Activated naive CD4-positive, alpha-beta T cell treated with anti-CD3 and anti-CD28 coated beads, Interleukin-2, amount 50 U/mL, for 24 hours (primary cell): ENCODE measurements at regions not wholly inside any gene's neighbourhood (a gene's known extent, or its start where the extent isn't known, plus 50 kb on each side); places are given as distances from the start of the nearest gene placed in this dataset.

Source experiments
- H3K27ac Mint-ChIP-seq: one replicate; pipeline ENCODE4 v1.8.0; 2021; ENCODE audit warnings: mild to moderate bottlenecking, mixed read lengths
- H3K27me3 Mint-ChIP-seq: one replicate; pipeline ENCODE4 v1.8.0; 2021; ENCODE audit warnings: mixed read lengths
- H3K36me3 Mint-ChIP-seq: one replicate; pipeline ENCODE4 v1.8.0; 2021; ENCODE audit warnings: mixed read lengths
- H3K4me1 Mint-ChIP-seq: one replicate; pipeline ENCODE4 v1.8.0; 2021; ENCODE audit warnings: mixed read lengths
- H3K4me3 Mint-ChIP-seq: one replicate; pipeline ENCODE4 v1.8.0; 2021; ENCODE audit warnings: mild to moderate bottlenecking, mixed read lengths
- H3K9me3 Mint-ChIP-seq: one replicate; pipeline ENCODE4 v1.8.0; 2021; ENCODE audit warnings: mixed read lengths

GRCh38 chr15:36332896-36333295 is 246.5 kb upstream of the CDIN1 start:
- H3K9me3 Mint-ChIP-seq: peaks cover 2% of the 10 kb centered on the region
- H3K36me3 Mint-ChIP-seq: no peaks in the 10 kb centered on the region
- no peak overlapping the region for H3K4me3 Mint-ChIP-seq
- peaks cover 3% of the 10 kb centered on the region for H3K27me3 Mint-ChIP-seq
- H3K27ac Mint-ChIP-seq: no peak overlapping the region
- no peaks in the 10 kb centered on the region for H3K4me1 Mint-ChIP-seq

- Mint-ChIP-seq H3K27ac (no peak overlapping the region), H3K36me3 (no peaks in the 10 kb centered on the region), H3K27me3 (peaks cover 3% of the 10 kb centered on the region), H3K9me3 (no peaks in the 10 kb centered on the region), H3K4me3 (no peak overlapping the region), H3K4me1 (no peaks in the 10 kb centered on the region)
These were observed 245.4 kb upstream of the CDIN1 start for GRCh38 chr15:36334059-36334458.

GRCh38 chr15:36335224-36335623 is 244.2 kb upstream of the CDIN1 start:
- Mint-ChIP-seq H3K27ac (no peak overlapping the region), H3K9me3 (no peaks in the 10 kb centered on the region), H3K4me3 (no peak overlapping the region), H3K27me3 (peaks cover 3% of the 10 kb centered on the region), H3K4me1 (no peaks in the 10 kb centered on the region), H3K36me3 (no peaks in the 10 kb centered on the region)

DNA sequence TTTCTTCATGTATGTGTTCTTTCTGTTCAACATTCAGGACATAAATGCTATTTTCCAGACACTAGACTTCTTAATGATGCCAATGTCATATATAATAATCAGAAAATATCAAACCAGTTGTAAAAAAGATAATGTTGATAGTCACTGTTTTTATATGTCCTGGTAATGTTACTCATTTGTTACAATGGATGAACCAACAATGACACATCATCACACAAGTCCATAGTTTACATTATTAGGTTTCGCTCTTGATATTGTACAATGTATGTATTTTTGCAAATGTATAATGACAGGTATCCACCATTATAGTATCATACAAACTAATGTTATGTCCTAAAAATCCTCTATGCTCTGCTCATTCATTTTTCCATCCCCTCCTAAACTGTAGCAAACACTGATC is 243.8 kb upstream of the CDIN1 start:
- no peak overlapping the region for H3K27ac Mint-ChIP-seq
- H3K36me3 Mint-ChIP-seq: no peaks in the 10 kb centered on the region
- no peaks in the 10 kb centered on the region for H3K9me3 Mint-ChIP-seq
- H3K27me3 Mint-ChIP-seq: peaks cover 3% of the 10 kb centered on the region
- H3K4me1 Mint-ChIP-seq: no peaks in the 10 kb centered on the region
- H3K4me3 Mint-ChIP-seq: no peak overlapping the region

DNA sequence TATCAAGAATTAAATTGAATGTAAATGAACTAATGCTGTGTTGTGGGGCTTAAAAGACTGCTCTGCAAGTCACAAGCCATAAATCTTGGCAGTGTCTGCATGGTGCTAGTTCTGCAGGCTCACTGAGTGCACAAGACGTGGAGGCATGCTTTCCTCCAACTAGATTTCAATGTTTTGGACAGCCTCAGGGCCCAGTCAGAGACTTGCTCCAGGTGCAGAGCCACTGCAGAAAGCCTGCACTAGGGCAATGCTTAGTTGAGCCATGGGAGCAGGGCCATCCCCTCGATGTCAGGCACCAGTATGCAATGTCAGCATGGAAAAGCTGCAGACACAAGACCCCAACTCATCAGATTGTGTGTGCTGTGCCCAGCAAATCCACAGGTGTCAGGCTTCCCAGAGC is 234.5 kb upstream of the CDIN1 start:
- H3K4me3 Mint-ChIP-seq: no peak overlapping the region
- peaks cover 2% of the 10 kb centered on the region for H3K27me3 Mint-ChIP-seq
- no peak overlapping the region for H3K27ac Mint-ChIP-seq
- H3K36me3 Mint-ChIP-seq: no peaks in the 10 kb centered on the region
- no peaks in the 10 kb centered on the region for H3K4me1 Mint-ChIP-seq
- no peaks in the 10 kb centered on the region for H3K9me3 Mint-ChIP-seq

DNA sequence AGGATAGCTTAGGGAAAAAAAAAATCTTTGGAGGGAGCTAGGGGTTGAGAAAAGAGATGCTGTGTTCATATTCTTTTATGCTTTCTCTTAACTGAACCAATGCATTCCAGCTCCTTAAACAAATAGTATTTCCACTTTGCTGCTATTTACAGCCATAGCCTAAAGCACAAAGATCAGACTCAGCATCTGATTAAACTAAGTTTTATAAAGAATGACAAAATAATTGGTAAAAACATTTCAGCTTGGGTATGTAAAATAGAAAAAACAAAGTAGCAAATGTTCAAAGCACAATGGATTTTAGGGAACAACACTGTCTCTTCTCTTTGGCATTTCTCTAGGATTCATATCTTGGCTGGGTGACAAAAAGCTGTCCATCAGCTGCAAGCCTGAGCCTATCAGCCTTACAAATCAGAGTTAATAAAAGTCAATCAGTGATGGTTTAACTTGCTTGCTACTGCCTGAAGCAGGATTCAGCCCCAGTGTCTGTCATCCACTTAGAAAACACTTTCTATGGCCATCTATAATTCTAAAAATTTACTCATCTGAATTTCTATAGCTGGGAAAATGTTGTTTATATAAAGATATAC is 232.1 kb upstream of the CDIN1 start:
- no peaks in the 10 kb centered on the region for H3K9me3 Mint-ChIP-seq
- no peak overlapping the region for H3K4me3 Mint-ChIP-seq
- H3K4me1 Mint-ChIP-seq: no peaks in the 10 kb centered on the region
- peaks cover 2% of the 10 kb centered on the region for H3K27me3 Mint-ChIP-seq
- H3K36me3 Mint-ChIP-seq: no peaks in the 10 kb centered on the region
- H3K27ac Mint-ChIP-seq: no peak overlapping the region

DNA sequence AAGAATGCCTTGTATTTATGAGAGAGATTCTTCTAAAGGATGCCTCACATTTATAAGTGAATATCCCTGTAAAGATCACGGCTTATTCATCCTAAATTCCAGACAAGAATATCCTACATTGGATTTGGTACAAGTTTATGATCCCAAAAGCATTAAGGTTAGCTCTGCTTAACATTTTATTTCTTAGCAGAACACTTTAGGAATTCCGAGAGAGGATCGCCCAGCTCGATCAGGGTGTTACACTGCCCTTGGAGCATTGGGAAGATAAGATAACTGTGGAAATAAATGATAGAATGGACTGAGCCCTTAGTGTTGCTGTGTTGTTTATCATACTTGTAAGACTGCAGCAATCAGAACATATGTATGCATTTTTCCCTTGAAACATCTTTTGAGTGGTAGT is 223.0 kb upstream of the CDIN1 start:
- no peak overlapping the region for H3K4me3 Mint-ChIP-seq
- peaks cover 5% of the 10 kb centered on the region for H3K9me3 Mint-ChIP-seq
- H3K36me3 Mint-ChIP-seq: no peaks in the 10 kb centered on the region

GRCh38 chr15:36356978-36357601 is 222.3 kb upstream of the CDIN1 start:
- no peaks in the 10 kb centered on the region for H3K4me1 Mint-ChIP-seq
- H3K27me3 Mint-ChIP-seq: peaks cover 3% of the 10 kb centered on the region
- no peak overlapping the region for H3K27ac Mint-ChIP-seq
- H3K4me3 Mint-ChIP-seq: no peak overlapping the region
- no peaks in the 10 kb centered on the region for H3K36me3 Mint-ChIP-seq
- peaks cover 5% of the 10 kb centered on the region for H3K9me3 Mint-ChIP-seq

More for the DNA sequence above, 223.0 kb upstream of the CDIN1 start:
- Mint-ChIP-seq H3K4me1 (no peaks in the 10 kb centered on the region), H3K27ac (no peak overlapping the region), H3K27me3 (peaks cover 3% of the 10 kb centered on the region)

DNA sequence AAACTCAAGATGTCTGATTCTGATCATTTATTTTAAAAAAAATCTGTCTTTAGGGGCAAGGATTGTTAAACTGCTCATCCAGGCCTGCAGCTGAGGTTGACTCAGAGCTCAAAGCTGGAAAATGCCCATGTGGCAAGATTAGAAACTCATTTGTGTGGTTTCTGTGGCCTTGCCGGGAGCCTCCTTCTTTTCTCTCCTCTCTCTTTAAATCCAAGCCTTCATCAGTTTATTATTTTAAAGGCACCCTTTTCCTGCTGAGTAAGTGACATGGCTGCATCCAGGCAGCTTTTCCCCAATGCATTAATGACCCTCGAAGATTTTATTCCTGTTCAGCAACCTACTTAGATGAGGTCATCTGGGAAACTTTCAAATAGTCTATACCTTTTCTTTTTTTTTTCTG is 221.3 kb upstream of the CDIN1 start:
- Mint-ChIP-seq H3K27ac (no peak overlapping the region), H3K9me3 (peaks cover 5% of the 10 kb centered on the region), H3K27me3 (no peaks in the 10 kb centered on the region), H3K36me3 (no peaks in the 10 kb centered on the region), H3K4me3 (no peak overlapping the region), H3K4me1 (no peaks in the 10 kb centered on the region)

DNA sequence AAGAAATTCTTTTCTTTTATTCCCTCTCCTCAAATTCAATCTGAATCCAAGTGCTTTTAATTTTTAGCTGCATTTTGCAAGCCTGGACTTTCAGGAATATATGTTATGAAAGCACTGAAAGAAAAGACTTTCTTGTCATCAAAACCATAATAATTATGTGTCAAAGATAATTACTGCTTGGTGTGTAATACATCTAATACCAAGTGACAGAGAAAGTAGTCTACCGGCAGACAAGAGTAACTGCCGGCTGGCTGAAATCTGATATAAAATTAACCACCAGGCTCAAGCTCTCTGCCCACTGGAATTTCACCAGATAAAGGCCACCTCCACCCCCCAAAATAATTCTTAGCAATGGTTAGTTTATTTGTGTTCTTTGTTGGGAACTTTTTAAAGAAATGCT is 220.9 kb upstream of the CDIN1 start:
- H3K4me1 Mint-ChIP-seq: no peaks in the 10 kb centered on the region
- no peak overlapping the region for H3K4me3 Mint-ChIP-seq
- H3K9me3 Mint-ChIP-seq: peaks cover 5% of the 10 kb centered on the region
- H3K36me3 Mint-ChIP-seq: no peaks in the 10 kb centered on the region
- H3K27ac Mint-ChIP-seq: no peak overlapping the region
- H3K27me3 Mint-ChIP-seq: no peaks in the 10 kb centered on the region

- Mint-ChIP-seq H3K36me3 (no peaks in the 10 kb centered on the region), H3K9me3 (peaks cover 5% of the 10 kb centered on the region), H3K4me1 (no peaks in the 10 kb centered on the region), H3K27ac (no peak overlapping the region), H3K27me3 (no peaks in the 10 kb centered on the region), H3K4me3 (no peak overlapping the region)
These were observed 220.1 kb upstream of the CDIN1 start for GRCh38 chr15:36359286-36359685.

GRCh38 chr15:36361351-36361870 is 218.0 kb upstream of the CDIN1 start:
- peaks cover 5% of the 10 kb centered on the region for H3K9me3 Mint-ChIP-seq
- no peak overlapping the region for H3K27ac Mint-ChIP-seq
- H3K4me1 Mint-ChIP-seq: no peaks in the 10 kb centered on the region
- no peaks in the 10 kb centered on the region for H3K36me3 Mint-ChIP-seq
- no peaks in the 10 kb centered on the region for H3K27me3 Mint-ChIP-seq
- no peak overlapping the region for H3K4me3 Mint-ChIP-seq

GRCh38 chr15:36362509-36362915 is 216.9 kb upstream of the CDIN1 start:
- H3K36me3 Mint-ChIP-seq: no peaks in the 10 kb centered on the region
- H3K9me3 Mint-ChIP-seq: peaks cover 5% of the 10 kb centered on the region
- H3K4me3 Mint-ChIP-seq: no peak overlapping the region
- no peaks in the 10 kb centered on the region for H3K27me3 Mint-ChIP-seq
- H3K27ac Mint-ChIP-seq: no peak overlapping the region
- H3K4me1 Mint-ChIP-seq: no peaks in the 10 kb centered on the region

DNA sequence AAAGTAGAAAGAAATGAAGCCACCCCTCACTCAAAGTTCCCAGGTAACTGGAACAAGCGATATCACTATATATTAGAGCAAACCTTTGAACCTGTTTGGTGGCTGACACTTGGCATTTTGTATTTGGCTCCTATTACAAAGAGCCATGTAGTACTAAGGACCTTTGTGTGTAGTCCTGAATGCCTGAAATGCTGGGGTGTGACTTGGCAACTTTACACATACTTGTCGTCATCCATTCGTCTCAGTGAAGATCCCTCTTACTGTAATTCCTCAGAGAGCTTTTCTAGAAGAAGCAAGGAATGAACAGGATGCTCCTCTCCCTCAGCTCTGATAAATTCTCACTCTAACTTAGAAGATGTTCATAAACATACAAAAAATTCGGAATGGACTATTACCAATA is 216.1 kb upstream of the CDIN1 start:
- Mint-ChIP-seq H3K36me3 (no peaks in the 10 kb centered on the region), H3K27me3 (no peaks in the 10 kb centered on the region), H3K27ac (no peak overlapping the region), H3K4me1 (no peaks in the 10 kb centered on the region), H3K4me3 (no peak overlapping the region), H3K9me3 (peaks cover 3% of the 10 kb centered on the region)

DNA sequence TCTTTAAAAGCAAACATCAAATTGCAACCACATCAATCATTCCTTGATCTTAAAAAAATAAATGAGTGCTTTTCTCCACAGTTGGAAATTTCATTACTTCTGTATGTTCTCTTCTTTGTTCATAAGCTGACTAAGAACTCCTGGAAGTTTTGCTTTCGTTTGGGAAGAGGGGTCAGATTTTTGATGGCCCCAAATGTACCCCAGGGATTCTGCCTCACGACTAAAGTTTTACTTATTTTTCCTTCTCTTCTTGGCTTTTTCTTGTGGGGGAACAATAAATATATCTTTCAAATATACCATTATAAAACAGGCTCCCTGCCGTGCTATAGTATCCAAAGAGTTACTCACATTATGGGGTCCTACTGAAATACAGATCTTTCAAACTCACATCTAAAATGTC is 215.0 kb upstream of the CDIN1 start:
- Mint-ChIP-seq H3K4me3 (no peak overlapping the region), H3K36me3 (no peaks in the 10 kb centered on the region), H3K27ac (no peak overlapping the region), H3K4me1 (no peaks in the 10 kb centered on the region), H3K9me3 (no peaks in the 10 kb centered on the region), H3K27me3 (no peaks in the 10 kb centered on the region)

DNA sequence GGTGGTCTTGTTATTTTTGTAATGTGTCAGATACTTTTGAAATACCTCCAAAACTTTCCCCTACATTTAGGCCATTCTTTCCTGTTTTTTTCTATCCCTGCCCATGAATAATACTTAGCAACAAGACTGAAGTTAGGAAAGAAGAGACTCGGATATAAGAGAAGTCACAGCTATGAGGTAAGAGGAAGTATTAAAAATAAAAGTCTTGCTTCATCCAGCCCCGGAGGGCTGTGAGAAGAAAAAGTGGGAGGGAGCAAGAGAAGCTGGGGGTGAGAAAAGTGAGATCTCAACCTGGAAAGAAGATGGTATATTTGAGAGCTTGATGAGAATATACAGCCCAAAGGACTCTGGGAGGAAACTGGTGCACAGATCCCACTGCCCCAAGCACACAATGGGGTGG is 213.5 kb upstream of the CDIN1 start:
- no peak overlapping the region for H3K4me3 Mint-ChIP-seq
- H3K27me3 Mint-ChIP-seq: no peaks in the 10 kb centered on the region
- no peaks in the 10 kb centered on the region for H3K36me3 Mint-ChIP-seq
- no peaks in the 10 kb centered on the region for H3K9me3 Mint-ChIP-seq
- H3K27ac Mint-ChIP-seq: no peak overlapping the region
- no peaks in the 10 kb centered on the region for H3K4me1 Mint-ChIP-seq
